Thoracic aorta (tissue), 2 donors: ENCODE measurements at regions not wholly inside any gene's neighbourhood (a gene's known extent, or its start where the extent isn't known, plus 50 kb on each side); places are given as distances from the start of the nearest gene placed in this dataset.

ENCODE experiments used
- ATAC-seq: fragments of 150-250 bp; one replicate; pipeline ENCODE4 v1.8.0; 2017; ENCODE audit warnings: low read depth; ENCODE audit not compliant: insufficient number of reproducible peaks, low FRiP score
- DNase-seq: peaks from one replicate; pipeline ENCODE4 v3.0.0-alpha.2; 2020; ENCODE audit warnings: low spot score
- H3K27ac ChIP-seq, 2 donors: fragments of 200-600 bp; sonication (generic); 1 replicate in 1 of 2; 2 replicates in 1 of 2; pipeline ENCODE4 v1.5.1; 2016; ENCODE audit warnings: mild to moderate bottlenecking in 2 of 2, moderate library complexity in 2 of 2
- H3K27me3 ChIP-seq: fragments of 200-600 bp; sonication (generic); replicated peaks from 2 replicates; pipeline ENCODE4 v1.6.0; 2016; ENCODE audit warnings: mild to moderate bottlenecking; ENCODE audit not compliant: insufficient read depth
- H3K36me3 ChIP-seq: fragments of 200-600 bp; sonication (generic); one replicate; pipeline ENCODE4 v1.5.1; 2016
- H3K4me1 ChIP-seq, 2 donors: fragments of 200-600 bp; sonication (generic); 1 replicate in 1 of 2; 2 replicates in 1 of 2; pipeline versions ENCODE4 v1.5.1 to v1.6.0; 2016; ENCODE audit warnings: low read depth in 2 of 2, mild to moderate bottlenecking in 1 of 2; ENCODE audit not compliant: control insufficient read depth in 1 of 2
- H3K4me3 ChIP-seq: fragments of 200-600 bp; sonication (generic); 2 replicates; pipeline ENCODE4 v1.5.1; 2016; ENCODE audit warnings: mild to moderate bottlenecking
- H3K9me3 ChIP-seq: fragments of 200-600 bp; sonication (generic); 2 replicates; pipeline ENCODE4 v1.5.1; 2016
- TF ChIP-seq, protein P1 (sequence below): fragments of 200-600 bp; sonication (generic); IDR thresholded peaks from one replicate; pipeline ENCODE4 v1.5.1; 2019; ENCODE audit warnings: antibody characterized with exemption

DNA sequence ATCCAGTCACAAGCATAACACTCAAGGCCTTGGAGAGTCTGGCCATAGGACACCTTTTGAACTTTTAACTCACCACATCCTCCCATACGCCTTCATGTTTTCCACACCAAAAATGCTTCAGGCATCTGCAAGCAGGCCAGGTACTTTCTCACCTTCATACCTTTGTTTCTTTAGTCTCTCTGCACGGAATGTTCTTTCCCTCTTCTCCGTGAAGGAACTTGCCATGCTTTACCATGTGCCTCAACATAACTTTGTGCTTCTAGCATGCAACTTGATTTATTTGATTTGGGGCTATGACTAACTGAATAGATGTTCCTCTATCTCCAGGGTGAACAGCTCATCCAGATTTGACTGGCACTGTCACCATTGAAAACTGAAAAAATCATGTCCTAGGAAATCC lies 141.7 kb upstream of the ACVR2A start:
- Histone ChIP-seq H3K27me3 (no peaks in the 10 kb centered on the region), H3K9me3 (no peaks in the 10 kb centered on the region), H3K4me3 (no peak overlapping the region), H3K4me1 (no peaks in the 10 kb centered on the region), H3K27ac (no peak overlapping the region), H3K36me3 (no peaks in the 10 kb centered on the region)
- no peak for DNase-seq
- TF ChIP-seq, protein P1, sequence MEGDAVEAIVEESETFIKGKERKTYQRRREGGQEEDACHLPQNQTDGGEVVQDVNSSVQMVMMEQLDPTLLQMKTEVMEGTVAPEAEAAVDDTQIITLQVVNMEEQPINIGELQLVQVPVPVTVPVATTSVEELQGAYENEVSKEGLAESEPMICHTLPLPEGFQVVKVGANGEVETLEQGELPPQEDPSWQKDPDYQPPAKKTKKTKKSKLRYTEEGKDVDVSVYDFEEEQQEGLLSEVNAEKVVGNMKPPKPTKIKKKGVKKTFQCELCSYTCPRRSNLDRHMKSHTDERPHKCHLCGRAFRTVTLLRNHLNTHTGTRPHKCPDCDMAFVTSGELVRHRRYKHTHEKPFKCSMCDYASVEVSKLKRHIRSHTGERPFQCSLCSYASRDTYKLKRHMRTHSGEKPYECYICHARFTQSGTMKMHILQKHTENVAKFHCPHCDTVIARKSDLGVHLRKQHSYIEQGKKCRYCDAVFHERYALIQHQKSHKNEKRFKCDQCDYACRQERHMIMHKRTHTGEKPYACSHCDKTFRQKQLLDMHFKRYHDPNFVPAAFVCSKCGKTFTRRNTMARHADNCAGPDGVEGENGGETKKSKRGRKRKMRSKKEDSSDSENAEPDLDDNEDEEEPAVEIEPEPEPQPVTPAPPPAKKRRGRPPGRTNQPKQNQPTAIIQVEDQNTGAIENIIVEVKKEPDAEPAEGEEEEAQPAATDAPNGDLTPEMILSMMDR, result no peak
- no peak for ATAC-seq

DNA sequence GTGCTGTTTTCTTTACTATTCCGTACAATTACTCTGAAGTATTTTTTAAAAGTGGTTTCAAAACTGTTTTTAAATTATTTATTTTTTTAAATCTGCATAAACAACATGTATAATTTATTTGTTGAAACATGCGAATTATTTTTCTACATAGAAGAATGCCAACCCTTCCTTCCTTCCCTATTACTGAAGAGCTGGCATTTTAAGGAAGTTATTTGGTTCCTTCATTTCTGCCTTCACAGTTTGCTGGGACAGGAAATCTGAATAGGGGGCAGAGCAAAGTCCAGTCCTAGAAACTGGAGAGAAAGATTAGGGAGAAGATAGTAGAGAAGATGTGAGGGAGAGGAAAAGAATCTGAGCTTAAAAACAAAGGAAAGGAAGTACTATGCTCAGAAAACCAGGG lies 146.7 kb upstream of the ACVR2A start:
- TF ChIP-seq, protein P1, result no peak
- H3K9me3 ChIP-seq, result no peaks in the 10 kb centered on the region
- no peaks in the 10 kb centered on the region for H3K27me3 ChIP-seq
- ATAC-seq (no peak), DNase-seq (no peak)
- no peak overlapping the region for H3K4me3 ChIP-seq
- no peaks in the 10 kb centered on the region for H3K36me3 ChIP-seq
- no peak overlapping the region for H3K27ac ChIP-seq
- no peaks in the 10 kb centered on the region for H3K4me1 ChIP-seq

DNA sequence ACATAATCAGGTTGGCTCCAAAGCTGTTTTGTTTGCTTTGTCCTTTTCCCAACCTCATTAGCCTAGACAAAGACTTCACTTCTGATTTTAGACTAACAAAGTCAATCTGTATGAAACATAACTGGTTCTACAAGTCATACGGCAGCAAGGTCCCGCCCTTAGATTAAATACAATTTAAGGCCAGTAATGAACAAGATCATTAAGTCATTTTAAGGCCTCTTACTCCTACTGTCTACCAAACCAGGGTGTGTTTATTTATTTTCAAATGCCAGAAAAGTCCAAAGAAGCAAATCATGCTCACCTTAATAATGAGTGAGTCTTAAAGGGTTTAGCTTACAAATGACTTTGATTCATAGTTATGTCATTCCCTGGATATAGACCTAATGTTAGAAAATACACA lies 148.4 kb upstream of the ACVR2A start:
- Histone ChIP-seq H3K9me3 (no peaks in the 10 kb centered on the region), H3K27me3 (no peaks in the 10 kb centered on the region), H3K36me3 (no peaks in the 10 kb centered on the region), H3K4me3 (no peak overlapping the region), H3K27ac (no peak overlapping the region), H3K4me1 (no peaks in the 10 kb centered on the region)
- ATAC-seq (no peak), DNase-seq (no peak)
- TF ChIP-seq, protein P1, result no peak

DNA sequence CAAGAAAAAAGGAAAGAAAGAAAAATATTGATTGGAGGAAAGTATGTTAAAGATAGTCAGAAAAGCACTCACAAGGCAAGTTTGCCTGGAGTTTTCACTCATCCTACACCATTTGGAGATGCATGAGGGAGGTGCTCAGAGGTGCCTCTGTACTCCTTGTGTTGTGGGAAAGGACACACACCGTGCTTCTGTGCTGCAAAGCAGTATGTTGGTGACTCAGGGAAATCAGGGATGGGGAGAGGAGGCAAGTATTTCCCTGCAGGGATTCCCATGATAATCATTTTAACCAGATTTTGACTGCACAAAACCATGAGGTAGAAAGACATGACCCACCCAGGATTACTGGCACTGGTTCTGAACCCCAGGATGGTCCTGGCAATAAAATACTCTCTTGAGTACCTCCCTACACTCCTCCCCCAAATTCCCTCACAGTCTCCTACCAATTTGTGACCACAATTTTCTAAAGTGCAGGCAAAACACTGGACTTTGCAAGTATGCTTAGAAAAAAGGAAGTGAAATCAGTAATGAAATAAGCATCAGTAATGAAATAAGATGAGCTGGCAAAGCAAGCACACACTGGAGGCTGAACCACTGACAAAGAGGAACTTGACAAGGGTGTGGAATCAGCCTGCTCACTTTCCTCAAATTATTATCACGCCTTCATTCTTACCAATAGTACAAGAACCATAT lies 155.5 kb upstream of the ACVR2A start:
- Histone ChIP-seq H3K36me3 (no peaks in the 10 kb centered on the region), H3K27me3 (no peaks in the 10 kb centered on the region), H3K4me1 (no peaks in the 10 kb centered on the region), H3K9me3 (no peaks in the 10 kb centered on the region), H3K27ac (no peak overlapping the region), H3K4me3 (no peak overlapping the region)
- TF ChIP-seq, protein P1, result no peak
- no peak for DNase-seq
- no peak for ATAC-seq

DNA sequence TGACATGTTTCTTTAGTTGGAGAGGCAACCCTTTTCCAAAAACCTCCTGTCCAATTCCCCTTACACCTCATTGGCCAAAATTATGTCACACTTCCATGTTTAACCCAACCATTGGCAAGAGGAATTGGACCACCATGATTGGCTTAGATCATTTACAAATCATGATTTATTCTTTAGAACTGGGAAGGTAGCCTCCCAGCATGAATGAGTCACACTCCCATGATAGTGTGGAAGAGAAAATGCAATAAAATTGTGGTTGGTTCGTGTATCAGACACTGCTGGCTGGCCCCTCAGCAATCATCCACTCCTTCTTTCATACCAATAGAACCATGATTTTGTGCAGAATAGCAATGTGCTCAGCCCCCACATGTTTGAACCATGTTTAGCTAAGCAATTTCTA lies 156.6 kb upstream of the ACVR2A start:
- no peaks in the 10 kb centered on the region for H3K9me3 ChIP-seq
- ATAC-seq (no peak), DNase-seq (no peak)

More for the DNA sequence above, 156.6 kb upstream of the ACVR2A start:
- Histone ChIP-seq H3K4me1 (no peaks in the 10 kb centered on the region), H3K27me3 (no peaks in the 10 kb centered on the region), H3K4me3 (no peak overlapping the region), H3K36me3 (no peaks in the 10 kb centered on the region), H3K27ac (no peak overlapping the region)
- TF ChIP-seq, protein P1, result no peak
